GDM1 (cell line): ENCODE measurements at regions not wholly inside any gene's neighbourhood (a gene's known extent, or its start where the extent isn't known, plus 50 kb on each side); places are given as distances from the start of the nearest gene placed in this dataset.
"Not testable (repeated sequence)": the region's sequence is repeated elsewhere in the genome, so short reads cannot be mapped to it uniquely, and the experiment has no call there.

ENCODE experiments used
- DNase-seq: peaks from one replicate; lab custom pipeline; 2025; lab: John Stamatoyannopoulos, UW

DNA sequence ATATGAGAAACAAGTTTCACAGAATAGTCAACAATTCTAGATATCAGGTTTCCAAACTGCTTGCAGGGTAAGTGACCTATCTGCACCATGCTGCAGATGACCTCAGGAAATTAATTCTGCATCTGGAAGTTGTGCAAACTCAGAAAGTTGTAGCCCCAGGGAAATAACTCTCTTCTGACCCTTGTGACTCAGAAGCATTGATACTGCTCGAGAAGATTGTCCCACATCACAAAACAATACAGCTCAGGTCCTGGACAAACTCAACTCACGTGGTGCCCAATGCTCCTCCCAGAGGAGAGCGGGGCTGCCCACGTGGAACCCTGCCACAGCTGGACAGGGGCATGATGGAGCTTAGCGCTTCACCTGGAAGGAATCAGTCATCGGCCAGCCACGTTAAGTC lies 221.9 kb upstream of the LRRC61 start:
- not testable (repeated sequence) for DNase-seq

DNA sequence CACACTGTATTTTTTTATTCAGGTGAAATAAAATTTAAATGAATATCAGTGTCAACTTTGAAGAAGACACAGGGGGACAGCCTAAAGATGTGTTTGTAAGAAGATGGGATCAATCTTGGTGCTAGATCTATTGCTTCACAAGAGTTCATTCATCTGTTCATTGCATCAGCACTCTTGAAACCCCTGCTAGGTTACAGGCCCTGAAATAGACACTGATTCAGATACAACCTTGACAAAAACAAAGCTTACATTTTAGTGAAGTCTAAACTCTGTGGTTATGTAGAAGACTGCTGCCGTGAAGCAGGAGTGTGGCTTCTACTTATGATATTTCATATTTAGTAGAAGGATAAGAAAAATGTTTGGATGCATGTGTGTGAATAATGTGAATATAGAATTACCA lies 215.9 kb upstream of the LRRC61 start:
- not testable (repeated sequence) for DNase-seq

DNA sequence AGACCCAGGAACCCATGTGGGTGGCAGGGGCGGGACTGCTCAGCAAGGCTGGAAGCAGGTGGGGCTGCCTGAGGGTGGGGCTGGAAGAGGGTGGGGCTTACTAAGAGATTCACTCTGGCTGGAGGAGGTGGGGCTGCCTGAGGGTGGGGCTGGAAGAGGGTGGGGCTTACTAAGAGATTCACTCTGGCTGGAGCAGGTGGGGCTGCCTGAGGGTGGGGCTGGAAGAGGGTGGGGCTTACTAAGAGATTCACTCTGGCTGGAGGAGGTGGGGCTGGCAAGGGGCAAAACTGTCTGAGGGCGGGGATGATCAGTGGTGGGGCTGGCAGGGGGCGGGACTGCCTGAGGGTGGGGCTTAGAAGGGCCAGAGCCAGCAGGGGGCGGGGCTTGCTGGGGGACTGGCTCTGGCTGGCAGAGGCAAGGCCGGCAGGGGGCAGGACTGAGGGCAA lies 212.8 kb upstream of the LRRC61 start:
- DNase-seq = not testable (repeated sequence)

DNA sequence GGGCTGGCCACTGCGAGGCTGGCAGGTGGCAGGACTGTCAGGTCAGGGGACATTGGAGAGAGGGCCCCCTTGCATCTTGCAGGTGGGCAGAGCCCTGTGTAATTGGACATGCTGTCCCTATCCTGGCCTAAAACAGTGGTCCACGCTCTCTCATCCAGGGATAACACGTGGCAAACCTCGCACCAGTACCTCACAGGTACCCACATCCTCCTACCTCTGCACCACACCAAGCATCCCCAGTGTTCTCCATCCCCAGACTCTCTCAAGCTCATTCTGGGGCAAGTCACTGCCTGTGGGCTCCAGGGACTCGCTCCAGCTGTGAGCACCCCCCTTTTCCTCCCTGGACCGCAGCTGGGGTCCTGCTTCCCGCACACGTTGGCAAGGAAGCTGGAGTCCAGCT lies 212.3 kb upstream of the LRRC61 start:
- DNase-seq = not testable (repeated sequence)

DNA sequence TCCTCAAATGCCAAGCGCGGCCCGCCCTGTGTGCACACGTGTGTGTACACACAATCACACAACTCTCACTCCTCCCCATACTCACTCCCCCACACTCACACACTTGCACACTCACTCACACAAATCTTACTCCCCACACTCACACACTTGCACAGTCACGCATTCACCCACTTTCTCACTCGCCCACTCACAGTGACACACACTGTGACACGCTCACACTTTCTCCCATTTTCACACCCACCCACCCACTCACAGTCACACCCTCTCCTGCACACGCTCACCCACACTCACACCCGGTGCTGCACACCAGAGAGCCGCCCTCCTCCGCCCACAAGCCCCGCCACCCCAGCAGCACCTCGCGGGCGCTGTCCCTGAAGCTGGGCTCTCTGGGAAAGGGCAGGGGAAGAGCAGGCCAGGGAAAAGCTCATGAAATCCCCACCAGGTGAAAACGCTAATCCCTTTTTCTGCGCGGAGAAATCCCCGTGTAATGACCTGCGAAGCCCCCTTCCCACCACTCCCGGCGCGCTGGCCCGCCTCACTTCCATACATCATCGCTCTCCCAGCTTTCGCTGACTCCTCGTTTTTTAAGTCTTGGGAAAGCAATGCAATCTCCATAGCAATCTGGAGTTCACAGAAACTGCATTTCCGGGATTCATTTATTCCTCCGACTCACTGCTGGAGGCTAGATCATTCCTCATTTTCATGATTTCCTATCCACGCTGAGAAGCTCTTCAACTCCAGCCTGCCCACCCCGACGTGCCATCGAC lies 211.6 kb upstream of the LRRC61 start:
- DNase-seq = not testable (repeated sequence)

DNA sequence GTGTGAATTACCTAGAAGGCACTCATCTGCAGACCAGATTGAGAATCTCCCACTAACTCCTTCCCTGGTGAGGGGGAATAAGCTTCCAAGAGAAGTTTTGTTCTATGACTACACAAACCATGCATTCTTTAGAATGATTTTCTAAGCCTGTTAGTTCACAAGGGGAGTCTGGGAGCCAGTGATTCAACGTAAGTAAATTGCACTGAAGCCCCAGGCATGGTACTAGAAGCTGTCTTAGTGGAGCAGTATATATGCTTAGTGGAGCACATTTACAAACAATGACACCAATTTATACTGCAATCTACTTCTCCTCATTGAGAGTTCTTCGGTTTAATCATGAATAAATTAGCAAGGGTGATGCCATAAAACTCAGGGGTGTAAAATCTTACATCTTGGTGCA lies 209.9 kb upstream of the LRRC61 start:
- not testable (repeated sequence) for DNase-seq

DNA sequence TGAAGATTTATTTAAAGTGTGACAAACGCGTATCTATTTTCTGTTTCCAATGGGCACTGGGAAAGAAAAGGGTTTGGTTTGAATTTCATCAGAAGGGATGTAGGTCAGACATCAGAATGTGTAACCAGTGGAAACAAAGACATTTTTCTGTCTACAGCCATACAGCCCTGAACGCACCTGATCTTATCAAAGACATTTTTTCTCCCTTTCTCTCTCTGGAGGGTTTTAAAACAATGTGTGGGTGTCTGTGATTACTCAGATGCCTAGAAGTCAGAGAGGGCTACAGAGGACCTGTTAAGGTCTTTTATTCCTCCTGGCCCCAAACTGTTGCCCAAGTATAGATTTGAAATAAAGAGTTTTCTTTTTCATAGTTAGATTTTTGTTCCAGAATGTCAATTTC lies 208.6 kb upstream of the LRRC61 start:
- DNase-seq = not testable (repeated sequence)

DNA sequence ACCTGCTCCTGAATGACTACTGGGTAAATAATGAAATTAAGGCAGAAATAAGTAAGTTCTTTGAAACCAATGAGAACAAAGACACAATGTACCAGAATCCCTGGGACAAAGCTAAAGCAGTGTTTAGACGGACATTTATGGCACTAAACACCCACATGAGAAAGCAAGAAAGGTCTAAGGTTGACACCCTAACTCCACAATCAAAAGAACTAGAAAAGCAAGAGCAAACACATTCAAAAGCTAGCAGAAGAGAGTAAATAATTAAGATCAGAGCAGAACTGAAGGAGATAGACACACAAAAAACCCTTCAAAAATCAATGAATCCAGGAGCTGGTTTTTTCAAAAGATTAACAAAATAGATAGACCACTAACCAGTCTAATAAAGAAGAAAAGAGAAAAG lies 203.2 kb upstream of the LRRC61 start:
- not testable (repeated sequence) for DNase-seq

DNA sequence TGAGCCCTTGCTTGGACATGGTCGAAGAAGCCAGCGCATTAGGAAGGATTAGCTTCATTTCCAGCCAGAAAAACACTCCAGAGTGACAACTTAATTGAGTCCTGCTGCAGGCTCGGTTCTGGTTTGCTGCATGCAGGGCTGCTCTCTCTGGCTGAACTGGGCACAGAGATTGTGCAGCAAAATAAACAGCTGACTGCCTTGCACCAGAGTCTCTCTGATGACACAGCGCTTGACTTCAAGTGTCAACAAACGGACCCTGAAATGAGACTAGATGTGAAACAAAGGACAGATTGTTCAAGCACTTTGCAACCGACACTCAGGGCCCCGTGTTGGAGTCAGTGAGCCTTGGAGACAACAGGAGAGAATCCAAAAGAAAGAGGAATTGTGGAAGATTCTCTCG lies 197.3 kb upstream of the LRRC61 start:
- DNase-seq = not testable (repeated sequence)

DNA sequence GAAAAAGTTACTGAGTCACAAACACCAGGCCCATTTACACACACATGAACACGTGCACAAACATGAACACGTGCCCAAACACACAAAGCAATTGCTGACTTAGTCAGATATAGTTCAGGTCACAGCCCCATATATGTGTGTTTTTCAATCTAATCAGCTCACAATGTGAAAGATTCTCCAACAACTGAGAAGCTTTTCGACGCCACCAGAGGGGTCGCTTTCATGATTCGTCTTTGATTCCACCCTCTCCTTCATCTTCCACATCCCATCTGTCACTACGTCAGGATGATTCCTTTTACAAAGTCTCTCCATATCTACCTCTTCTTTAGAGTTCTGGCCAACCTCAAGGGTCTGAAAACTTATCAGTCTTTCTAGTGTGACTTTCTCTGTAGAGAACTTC lies 188.7 kb upstream of the LRRC61 start:
- DNase-seq = not testable (repeated sequence)

DNA sequence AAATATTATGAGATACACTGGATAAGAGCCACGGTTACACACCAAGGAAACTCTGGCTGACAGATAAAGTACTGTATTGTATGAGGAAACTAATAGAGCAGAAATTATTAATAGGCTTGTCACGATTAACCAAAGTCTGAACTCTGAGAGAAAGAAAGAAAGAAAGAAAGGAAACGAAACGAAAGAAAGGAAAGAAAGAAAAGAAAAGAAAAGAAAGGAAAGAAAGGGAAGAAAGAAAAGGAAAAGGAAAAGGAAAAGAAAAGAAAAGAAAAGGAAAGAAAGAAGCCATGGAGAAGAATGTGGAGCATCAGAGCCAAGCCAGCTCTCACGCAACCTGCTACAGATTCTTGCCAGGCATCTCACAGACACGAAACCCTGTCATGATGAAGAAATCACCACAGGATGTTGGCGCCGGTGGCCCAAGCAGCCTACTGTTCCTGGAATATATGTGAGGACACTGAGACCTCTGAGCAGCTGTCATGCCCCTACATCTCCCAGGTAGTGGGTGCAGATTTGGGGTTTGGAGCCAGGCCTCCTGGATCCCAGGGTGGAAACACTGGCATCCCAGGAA lies 187.4 kb upstream of the LRRC61 start:
- not testable (repeated sequence) for DNase-seq

DNA sequence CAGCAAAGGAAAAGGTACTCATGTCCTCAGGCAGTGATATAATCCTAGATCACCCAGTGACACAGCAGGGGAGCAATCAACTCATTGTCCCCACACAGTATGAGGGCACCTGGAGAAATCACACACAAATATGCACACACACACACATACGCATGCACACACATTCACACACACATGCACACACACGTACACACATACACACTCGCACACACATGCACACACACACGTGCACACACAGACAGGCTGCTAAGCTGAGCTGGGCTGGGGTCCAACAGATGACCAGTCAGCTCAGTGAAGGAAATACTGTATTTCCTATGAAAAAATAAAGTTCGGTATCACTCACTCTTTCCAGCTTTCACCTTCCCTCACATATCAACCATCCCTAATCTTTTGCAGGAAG lies 183.3 kb upstream of the LRRC61 start:
- not testable (repeated sequence) for DNase-seq

DNA sequence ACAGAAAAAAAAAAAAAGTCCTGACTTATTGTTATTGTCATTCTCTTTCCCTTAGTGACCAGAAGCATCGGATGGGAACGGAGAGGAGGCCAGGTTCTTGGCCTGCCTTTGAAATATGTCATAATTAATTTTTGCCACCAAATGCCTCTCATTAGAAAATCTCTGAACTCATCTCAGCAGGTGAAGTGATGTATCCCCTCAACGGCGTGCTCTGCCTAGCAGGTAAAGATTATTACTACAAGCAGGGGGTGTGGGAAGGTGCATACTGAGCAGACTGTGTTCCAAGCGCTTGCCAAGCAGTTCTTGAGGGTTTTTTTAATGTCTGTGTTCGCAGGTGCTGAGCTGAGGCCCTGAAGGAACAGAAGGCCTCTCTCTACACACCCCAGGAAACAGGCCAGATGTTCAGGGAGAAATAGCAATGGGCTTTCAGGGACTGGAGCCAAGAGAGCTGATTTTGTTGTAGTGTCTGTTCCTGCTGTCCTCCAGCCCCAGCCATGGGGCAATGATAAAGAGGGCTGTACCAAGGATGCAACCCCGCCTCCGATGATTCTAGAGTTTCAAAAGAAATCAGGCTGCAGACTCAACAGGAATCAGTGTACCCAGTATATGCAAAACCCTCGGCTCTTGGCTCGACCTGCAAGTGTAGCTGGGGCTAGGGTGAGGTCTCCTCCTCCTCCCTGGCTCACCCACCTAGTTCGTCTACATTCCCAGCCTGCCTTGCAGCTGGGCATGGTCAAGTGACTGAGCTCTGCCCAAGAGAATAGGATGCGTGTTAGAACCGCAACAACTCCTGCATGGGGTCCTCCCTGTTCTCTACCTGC lies 181.4 kb upstream of the LRRC61 start:
- not testable (repeated sequence) for DNase-seq

DNA sequence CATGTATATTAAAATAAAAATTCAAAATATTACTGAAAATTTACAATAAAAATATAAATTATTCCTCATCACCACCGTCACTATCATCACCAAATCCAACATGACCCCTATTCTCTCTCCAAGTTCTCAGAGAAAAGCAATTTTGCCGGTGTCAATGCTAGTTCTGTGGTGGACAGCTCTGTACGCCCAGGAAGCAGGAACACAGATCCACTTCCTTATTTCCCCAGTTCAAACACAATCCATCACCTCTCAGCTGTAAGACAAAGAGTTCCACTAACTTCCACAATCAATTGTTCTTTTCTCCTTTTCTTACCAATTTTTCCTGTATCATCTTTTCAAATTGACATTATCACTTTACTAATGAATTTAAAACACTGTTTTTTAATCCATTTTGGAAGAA lies 177.0 kb upstream of the LRRC61 start:
- DNase-seq = not testable (repeated sequence)

DNA sequence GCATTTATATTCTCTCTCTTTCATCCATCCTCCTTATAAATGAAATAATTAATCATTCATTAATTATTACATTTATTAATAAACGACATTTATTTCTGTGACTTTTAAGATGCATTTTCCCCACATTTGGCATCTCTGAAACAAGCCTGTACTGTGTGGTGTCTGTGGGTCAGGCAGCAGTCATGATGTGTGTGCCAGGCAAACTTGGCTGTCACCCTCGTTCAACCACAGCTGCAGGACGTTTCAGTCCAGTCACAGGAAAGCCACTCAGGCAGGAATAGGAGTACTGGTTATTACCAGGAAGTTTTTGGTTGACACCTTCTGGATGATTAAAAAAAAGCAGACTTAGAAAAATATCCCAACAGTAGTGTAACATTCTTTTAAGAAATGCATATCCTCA lies 175.6 kb upstream of the LRRC61 start:
- not testable (repeated sequence) for DNase-seq

DNA sequence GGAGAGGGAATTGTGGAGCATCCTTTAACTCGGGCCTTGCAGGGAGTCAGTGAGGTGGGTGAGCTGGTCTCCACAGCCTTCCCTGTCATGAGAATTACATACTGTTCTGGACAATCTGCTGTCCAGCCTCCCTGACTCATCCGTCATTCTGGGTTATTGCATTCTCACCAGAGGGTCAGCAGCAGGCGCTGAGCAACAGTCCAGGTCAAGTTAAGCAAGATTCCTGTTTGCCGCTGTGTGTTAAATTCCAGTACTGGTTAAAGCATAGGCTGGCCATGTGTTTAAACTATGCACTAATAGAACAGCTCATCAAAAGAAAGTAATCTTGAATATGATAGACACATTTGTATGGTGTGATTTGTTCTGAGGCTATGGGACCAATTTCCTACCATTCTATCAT lies 167.1 kb upstream of the LRRC61 start:
- DNase-seq = not testable (repeated sequence)

DNA sequence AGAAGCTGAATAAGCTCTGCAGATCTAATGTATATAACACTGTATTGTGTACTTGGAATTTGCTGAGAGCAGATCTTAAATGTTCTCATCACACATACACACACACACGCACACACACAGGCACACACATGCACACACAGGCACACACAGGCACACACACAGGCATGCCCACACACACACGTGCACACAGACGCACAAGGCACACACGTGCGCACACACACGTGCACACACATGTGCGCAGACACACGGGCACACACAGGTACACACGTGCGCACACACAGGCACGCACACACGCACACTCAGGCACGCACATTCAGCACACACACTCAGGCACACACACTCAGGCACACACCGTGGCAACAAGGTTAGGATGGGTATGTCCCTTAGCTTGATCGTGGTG lies 164.5 kb upstream of the LRRC61 start:
- DNase-seq = not testable (repeated sequence)

DNA sequence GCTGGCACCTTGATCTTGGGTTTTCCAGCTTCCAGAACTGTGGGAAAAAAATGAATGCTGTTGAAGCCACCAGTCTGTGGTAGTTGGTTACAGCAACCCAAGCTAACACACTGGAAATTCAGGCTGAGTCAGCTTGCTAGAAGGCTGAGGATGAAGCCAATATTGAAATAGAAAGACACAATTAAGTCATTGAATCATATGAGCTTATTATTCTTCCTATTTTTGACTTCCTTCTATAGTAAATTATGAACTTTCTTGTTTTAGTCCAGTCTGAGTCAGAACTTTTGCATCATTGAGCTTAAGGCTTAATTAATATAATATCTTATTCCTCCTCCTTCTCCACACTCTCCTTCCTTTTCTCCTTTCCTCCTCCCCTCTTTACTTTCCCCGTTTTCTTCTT lies 153.6 kb upstream of the LRRC61 start:
- not testable (repeated sequence) for DNase-seq

DNA sequence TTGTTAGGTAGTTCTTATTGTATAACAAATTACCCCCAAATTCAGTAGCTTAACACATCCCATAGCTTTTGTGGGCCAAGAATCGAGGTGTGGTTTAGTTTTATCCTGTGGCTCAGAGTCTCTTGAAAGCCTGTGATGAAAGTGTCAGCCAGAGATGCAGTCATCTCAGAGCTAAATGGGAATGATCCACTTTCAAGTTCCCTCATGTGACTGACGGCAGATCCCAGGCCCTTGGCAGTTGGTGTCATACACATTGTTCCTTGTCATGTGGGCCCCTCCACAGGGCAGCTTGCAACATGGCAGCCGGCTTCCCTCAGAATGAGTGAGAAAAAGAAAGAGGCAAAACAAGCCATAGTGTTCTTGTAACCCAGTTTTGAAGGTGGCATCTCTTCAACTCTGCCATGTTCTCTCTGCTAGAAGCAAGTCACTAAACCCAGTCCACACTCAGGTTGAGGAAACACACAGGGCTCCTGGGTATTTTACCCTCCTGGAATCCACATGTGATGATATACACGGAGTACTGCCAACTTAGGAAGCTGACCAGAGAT lies 153.1 kb upstream of the LRRC61 start:
- DNase-seq = not testable (repeated sequence)

DNA sequence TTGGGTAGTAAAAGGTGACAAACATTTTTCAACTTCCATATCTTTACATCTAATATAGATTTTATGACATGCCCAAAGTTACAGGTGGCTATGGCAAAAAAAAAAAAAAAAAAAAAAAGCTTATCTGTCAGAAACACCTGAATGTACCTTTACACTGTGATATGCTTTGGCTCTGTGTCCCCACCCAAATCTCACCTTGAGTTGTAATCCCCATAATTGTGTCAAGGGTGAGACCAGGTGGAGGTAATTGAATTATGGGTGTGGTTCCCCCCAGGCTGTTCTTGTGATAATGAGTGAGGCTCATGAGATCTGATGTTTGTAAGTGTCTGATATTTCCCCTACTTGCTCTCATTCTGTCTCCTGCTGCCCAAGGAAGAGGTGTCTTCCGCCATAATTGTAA lies 139.6 kb upstream of the LRRC61 start:
- not testable (repeated sequence) for DNase-seq

DNA sequence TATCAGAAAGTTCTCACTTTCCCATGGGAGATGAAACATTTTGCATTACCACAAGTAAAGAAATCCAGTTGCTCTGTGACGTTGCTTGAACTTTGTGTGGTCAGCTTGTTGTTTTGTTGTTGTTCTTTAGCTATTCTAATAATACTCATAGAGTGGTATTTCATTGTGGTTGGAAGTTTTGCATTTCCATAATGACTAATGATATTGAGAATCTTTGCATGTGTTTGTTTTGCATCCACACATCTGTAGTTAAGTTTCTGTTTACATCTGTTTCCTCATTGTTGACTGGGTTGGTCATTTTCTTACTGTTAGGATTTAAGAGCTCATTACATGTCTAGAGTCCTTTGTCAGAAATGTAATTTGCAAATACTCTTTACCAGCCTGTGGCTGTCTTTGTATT lies 133.2 kb upstream of the LRRC61 start:
- DNase-seq = not testable (repeated sequence)

DNA sequence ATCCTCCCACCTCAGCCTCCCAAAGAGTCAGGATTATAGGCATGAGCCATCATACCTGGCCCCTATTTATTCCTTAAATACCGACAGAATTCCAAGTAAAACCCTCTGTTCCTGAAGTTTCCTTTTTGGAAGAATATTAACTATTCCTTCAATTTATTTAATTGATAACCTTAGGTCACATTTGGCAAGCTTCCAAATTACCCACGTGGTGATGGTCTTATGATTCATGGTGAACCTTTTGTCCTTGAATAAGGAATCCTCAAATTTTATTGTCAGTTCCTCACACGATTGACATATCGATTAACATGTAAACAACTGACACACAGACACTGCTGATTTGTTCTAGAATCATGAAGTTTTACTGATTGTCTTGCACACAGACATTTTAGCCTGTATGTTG lies 130.6 kb upstream of the LRRC61 start:
- not testable (repeated sequence) for DNase-seq
